GM21381 (cell line): ENCODE measurements at regions not wholly inside any gene's neighbourhood (a gene's known extent, or its start where the extent isn't known, plus 50 kb on each side); places are given as distances from the start of the nearest gene placed in this dataset.

Experiments used
- ATAC-seq: cut with Tn5 transposase; IDR thresholded peaks from one replicate; pipeline ENCODE4 v1.9.1; 2021; ENCODE audit warnings: mild to moderate bottlenecking, moderate library complexity; ENCODE audit not compliant: unreplicated experiment

- ATAC-seq: no peak
Observed at GRCh38 chr3:30290479-30290878, 315.9 kb upstream of the TGFBR2 start.

- no peak for ATAC-seq
Observed at GRCh38 chr3:30292192-30292893, 314.1 kb upstream of the TGFBR2 start.

DNA sequence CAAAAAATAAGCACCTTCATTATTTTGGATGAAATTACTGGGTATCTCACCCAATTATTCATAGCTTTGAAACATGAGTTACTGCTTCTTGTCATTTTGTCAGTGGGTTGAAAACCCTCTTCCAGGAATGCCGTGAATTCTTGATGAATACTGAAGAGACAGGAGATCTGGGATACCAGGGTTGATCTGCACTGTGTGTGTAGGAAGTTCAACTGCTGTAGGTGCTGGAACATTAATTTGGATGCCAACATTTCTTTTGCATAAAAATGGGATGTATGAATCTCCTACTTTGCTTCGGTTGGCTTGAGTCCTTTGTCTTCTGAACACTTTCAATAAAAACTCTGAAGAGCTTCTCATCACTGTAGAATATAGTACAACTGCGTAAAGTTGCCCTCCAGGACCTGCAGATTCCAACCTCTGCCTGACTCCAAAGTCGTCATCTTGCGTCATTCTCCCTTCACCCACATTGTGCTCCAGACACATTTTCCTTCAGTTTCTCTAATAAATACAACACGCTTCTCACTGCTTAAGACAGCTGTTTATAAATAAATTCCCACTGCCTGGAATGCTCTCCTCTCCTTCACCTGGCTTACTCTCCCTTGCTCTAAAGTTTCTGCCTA lies 312.7 kb upstream of the TGFBR2 start:
- ATAC-seq: no peak

DNA sequence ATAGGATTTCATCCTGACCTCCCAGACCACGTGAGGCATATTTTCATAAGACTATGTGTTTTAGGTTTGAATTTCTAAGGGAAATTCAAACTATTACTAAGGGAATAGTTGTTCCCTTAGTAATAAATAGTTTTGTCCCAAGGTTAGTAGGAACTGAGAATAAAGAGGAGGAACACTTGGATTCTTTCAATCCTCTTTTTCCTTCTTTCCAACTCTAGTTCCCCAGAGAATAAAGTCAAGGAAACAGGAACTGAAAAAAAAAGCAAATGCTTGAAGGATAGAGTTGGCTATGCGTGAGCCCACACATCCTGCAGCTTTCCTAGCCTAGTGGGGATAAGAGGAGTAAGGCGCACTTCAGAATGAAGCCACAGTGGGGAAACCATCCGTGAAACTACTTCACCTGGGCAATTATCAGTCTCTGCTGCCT lies 312.1 kb upstream of the TGFBR2 start:
- no peak for ATAC-seq

- ATAC-seq: no peak
Observed at GRCh38 chr3:30297112-30297511, 309.3 kb upstream of the TGFBR2 start.

DNA sequence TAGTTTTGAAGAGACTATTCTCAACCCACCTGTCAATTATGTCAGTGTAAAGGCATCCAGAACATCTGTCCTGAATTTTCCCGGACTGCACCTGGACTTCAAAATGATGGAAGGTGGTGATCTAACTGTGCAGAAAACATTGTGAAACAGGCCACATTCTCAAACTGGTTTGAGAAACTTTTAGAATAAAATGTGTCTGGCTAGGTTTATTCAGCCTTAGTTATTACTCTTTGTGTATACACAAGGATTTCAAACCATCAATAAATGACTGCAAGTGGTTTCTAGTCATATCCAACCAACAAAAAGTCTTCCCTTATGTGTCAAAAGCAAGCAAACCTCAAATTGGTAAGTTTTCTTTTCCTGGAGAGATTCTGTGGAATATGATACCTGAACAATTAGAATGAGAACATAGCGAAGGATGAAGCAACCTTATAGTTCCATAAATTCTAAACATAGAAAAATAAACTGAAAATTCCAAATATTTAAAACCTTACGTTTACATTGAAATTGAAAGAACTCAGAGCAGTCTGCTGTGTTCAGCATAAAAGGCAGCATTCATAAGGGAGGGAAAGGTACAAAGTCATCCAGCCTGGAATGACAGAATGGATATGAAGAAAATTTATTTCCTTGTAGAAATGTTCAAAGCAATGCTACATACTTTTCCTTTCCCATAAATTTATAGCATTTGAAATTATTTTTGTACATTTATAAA lies 306.6 kb upstream of the TGFBR2 start:
- no peak for ATAC-seq

GRCh38 chr3:30300809-30301208 lies 305.6 kb upstream of the TGFBR2 start:
- ATAC-seq: no peak

- ATAC-seq: no peak
Observed at GRCh38 chr3:30302027-30302426, 304.4 kb upstream of the TGFBR2 start.

DNA sequence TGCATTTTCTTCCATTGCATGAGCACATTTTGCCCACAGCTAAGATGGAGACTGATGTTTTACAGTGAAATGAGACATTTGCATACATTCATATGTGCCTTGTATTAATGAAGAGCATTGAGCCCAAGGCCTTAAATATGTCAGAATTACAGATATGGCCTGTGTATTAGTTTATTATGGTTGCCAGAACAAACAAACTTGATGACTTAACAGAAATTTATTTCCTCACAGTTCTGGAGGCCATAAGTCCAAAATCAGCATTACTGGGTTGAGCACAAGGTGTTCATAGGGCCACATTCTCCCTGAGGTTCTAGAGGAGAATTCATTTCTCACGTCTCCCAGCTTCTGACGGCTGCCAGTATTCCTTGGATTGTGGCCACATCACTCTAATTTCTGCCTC lies 302.6 kb upstream of the TGFBR2 start:
- ATAC-seq: no peak

- no peak for ATAC-seq
Observed at GRCh38 chr3:30305021-30305420, 301.4 kb upstream of the TGFBR2 start.

DNA sequence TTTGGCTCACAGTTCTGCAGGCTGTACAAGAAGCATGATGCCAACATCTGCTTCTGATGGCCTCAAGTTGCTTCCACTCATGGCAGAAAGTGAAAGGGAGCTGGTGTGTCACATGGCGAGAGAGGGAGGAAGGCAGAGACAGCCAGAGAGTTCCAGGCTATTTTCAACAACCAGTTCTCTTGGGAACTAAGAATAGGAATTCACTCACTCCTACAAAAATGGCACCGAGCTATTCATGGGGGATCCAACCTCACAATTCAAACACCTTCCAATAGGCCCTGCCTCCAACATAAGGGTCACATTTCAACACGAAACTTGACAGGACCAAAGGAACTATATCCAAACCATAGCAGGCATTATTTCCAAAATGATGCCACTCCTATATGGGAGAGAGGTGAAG lies 299.5 kb upstream of the TGFBR2 start:
- ATAC-seq: no peak

DNA sequence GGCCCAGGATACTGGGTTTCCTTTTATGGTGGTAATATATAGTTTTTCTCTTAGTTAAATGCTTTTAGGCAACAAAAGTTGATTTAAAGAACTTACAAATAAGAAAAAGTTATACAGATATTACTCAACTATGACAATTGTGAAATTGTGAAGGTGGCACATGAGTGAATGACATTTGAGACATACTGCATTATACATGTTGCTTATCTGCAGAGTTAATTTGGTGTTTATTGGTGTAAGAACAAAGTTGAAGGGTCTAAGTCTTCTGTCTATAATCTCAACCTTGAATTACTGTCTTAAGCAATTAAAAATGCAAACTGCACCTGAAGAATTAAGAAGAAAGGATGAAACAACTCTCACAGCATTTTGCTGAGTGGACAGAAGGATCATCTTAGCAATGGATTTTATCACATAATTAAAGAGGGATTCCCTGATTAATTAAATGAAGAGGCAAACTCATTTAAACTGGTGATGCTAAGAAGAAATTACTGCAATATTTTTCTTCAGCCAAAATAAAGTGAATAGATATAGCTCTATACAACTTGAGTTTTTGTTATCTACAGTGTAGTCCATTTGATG lies 298.9 kb upstream of the TGFBR2 start:
- no peak for ATAC-seq

DNA sequence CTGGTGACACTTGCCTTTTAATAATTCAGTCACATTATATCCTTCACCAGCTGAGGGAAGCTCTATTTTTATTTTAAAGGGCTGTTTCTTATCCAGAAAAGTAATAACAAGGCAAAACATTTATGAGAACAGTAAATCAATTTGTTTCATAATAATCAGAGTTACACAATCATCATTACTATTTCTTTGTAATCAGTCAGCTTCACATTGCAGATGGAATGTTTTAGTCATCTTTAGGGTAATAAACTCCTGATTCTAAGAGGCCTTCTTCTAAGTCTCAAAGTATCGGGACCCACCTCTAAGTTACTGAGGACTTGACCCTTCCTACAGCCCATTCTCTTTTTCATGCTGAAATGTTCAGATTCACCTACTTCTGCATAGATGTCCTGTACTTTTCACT lies 298.3 kb upstream of the TGFBR2 start:
- ATAC-seq: no peak

DNA sequence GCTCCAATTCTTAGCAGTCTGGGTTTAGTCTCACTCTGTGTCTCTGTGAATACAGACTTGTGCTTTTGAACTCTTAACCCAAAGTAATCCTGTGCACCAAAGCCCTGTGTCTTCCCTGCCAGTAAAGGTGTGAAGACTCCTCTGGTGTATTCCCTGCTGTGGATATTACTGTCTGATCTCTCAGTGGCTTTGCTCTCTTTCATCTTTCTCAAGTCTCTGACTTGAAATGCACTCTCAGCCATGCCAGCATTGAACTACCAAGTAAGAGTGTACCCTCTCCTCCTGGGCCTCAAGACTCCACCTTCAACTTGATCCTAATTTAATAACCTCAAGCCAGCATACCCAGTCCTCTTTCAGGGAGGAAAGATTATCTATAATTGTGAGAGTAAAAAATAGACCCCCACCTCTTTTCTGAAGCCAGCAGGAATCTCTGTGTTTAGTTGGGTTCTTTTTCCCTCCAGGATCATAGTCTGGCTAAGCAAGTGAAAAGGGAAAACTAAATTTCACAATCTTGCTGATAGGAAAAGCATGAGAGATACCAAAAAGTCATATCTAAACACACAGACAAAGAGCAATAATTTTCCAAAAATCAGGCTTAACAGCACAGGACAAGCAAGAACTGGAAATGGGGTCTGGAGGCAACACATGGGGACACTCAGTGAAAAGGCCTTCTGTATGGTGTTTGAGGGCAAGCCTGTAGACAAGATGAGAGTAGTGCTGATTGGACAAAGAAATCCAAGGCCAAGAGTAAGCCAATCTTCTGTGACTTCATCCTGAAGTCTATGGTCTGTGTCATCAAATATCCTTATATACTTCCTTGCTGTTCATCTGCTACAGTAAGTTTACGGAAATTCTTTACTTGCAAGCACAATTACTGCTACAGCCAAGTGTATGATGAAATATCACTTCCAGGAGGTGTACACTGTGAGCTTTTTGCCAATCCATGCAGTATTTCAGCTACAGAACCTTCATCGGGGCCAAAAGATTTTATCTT lies 296.1 kb upstream of the TGFBR2 start:
- no peak for ATAC-seq

DNA sequence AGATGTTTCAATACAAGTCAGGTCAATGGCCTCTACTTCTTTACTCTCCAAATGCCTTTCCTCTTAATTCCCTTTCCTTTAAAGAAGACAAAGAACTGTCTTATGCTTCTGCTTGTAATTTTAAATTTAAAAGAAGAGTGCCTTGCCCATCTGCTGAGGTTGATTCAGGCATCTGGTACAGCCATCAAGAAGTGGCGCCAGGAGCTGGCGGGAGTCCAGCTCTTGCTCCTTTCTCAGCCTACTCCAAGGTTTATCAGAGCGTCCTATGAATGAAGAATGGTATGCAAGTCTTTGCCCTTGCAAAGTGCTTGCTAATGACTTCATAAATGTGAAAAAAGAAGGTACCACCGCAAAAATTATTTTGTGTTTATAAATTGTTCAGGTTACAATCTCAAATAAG lies 294.6 kb upstream of the TGFBR2 start:
- ATAC-seq: no peak

DNA sequence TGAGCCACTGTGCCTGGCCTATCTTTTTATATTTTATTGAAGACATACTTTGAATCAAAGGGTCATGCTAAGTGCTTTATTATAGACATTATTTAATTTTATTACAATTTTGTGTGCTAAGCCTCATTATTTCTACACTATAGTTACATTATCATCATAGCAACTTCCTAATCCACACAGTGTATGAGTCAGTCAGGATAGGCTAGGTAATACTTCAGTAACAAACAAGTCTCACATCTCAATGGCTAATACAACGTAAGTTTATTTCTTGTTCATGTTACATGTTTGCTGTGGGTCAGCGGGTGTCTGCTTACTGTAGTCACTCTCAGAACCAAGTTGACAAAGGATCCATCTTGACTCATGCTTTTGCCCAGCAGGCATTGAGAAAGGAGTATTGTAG lies 292.6 kb upstream of the TGFBR2 start:
- no peak for ATAC-seq

DNA sequence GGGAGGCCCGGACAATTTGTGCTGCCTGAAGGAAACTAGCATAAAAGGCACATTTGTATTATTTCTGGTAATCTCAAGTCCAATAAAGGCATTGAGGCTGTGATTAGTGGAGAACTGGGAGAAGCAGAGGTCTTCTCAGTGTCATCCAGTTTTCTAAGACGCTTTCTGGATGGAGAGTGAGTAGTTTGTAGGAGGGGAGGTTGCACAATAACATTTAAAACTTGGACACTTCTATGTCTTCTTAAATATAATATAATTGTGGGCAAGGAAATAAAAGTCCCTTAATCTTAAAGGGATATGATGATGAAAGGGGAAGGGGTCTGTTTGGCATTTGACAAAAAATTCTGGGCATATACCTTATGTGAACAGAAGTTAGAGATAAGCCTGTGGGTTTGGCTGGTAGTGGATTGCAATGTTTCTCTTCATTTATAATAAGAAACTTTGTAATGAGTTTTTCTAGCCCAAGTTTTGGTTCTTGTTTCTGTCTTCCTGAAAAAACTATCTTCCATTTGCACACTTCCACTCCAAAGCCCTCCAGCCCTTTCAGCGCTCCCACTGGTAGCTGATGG lies 291.6 kb upstream of the TGFBR2 start:
- no peak for ATAC-seq

GRCh38 chr3:30315447-30315846 lies 291.0 kb upstream of the TGFBR2 start:
- ATAC-seq: no peak

GRCh38 chr3:30317561-30317960 lies 288.8 kb upstream of the TGFBR2 start:
- no peak for ATAC-seq

- no peak for ATAC-seq
Observed at GRCh38 chr3:30318110-30318509, 288.3 kb upstream of the TGFBR2 start.
